Mucosa of rectum (tissue), 2 donors: ENCODE measurements at regions not wholly inside any gene's neighbourhood (a gene's known extent, or its start where the extent isn't known, plus 50 kb on each side); places are given as distances from the start of the nearest gene placed in this dataset.

ENCODE experiments used
- H3K27ac ChIP-seq, 2 donors: one replicate each; pipeline ENCODE4 v1.7.0; 2013; ENCODE audit warnings: inconsistent platforms in 2 of 2, low read depth in 2 of 2, low read length in 2 of 2
- H3K27me3 ChIP-seq, 2 donors: one replicate each; pipeline ENCODE4 v1.7.0; 2013; ENCODE audit warnings: low read length in 2 of 2; ENCODE audit not compliant: control insufficient read depth in 2 of 2, insufficient read depth in 2 of 2
- H3K36me3 ChIP-seq, 2 donors: one replicate each; pipeline ENCODE4 v1.7.0; 2013; ENCODE audit warnings: low read length in 2 of 2; ENCODE audit not compliant: control insufficient read depth in 2 of 2, insufficient read depth in 2 of 2
- H3K4me1 ChIP-seq, 2 donors: one replicate each; pipeline ENCODE4 v1.7.0; 2013; ENCODE audit warnings: low read length in 2 of 2, mild to moderate bottlenecking in 1 of 2; ENCODE audit not compliant: control insufficient read depth in 2 of 2, insufficient read depth in 2 of 2
- H3K4me3 ChIP-seq, 2 donors: one replicate each; pipeline ENCODE4 v1.7.0; 2013; ENCODE audit warnings: low read length in 2 of 2
- H3K9ac ChIP-seq, 2 donors: one replicate each; pipeline ENCODE4 v1.7.0; 2013; ENCODE audit warnings: low read length in 2 of 2, low read depth in 1 of 2, mild to moderate bottlenecking in 1 of 2
- H3K9me3 ChIP-seq, 2 donors: one replicate each; pipeline ENCODE4 v1.7.0; 2013; ENCODE audit warnings: low read length in 2 of 2; ENCODE audit not compliant: control insufficient read depth in 2 of 2
- donor health status: healthy.
- donor health status: Normal muscosa, but diverticular disease.

DNA sequence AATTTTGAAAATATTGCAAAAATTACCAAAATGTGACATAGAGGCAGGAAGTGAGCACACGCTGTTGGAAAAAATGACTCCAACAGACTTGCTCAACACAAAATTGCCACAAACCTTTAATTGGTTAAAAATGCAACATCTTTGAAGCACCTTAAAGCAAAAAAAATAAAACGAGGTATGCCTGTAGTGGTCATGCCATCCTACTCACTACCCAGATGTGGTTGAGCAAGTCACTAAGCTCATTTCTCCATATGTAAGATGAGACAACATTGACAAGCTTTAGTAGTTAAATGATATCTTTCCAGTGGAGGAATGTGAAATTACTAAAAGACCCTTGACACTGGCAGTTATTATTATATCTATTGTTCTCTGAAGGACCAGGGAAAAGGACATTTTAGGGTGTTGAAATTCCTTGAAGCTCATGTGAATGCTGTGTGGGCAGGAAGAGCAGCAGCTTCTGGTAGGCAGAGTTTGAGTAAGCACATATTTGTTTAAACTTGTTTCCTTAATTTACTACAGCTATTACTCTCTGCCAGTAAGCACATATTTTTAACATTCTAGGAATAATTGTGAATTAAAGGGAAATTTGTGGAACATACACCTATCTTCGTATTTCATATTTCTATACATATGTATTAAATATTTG is 131.6 kb upstream of the P2RY1 start:
- no peaks in the 10 kb centered on the region for H3K36me3 ChIP-seq
- H3K9me3 ChIP-seq: no peaks in the 10 kb centered on the region
- no peak overlapping the region for H3K4me3 ChIP-seq
- no peak overlapping the region for H3K9ac ChIP-seq
- H3K27me3 ChIP-seq: no peaks in the 10 kb centered on the region
- no peaks in the 10 kb centered on the region for H3K4me1 ChIP-seq
- no peak overlapping the region for H3K27ac ChIP-seq

DNA sequence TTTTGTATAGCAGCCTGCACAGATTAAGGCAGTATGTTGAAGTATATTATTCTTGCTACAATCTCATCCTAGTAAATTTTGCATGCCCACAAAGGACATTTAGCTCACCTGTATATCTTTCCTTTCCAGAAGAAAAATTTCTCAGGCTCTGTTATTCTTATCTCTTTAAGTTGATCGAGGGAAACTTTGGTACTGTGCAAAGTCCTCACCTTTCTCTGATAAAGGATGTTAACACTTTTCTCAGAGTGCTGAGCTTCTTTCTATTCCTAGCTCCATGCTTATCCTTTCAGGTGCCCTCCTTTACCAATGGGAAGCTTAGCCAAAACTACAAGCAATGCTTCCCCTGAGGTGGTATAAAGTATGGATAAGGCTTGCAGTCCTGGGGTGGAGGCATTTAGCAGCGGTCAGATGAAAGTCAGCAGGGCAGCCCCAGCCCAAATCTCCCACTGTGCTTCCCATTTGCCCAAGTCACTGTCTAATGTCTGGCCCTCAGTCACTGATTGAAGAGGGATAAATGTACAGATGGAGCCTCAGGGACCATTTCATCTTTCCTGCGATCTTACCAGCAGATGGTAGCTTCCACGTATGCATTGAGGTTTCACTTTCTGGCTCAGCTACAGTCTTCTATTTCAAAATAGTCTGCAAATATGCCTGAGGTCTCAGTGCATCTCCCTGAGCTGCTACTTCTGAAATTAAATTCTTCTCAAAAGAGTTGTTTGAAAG is 127.8 kb upstream of the P2RY1 start:
- Histone ChIP-seq H3K4me1 (no peaks in the 10 kb centered on the region), H3K36me3 (no peaks in the 10 kb centered on the region), H3K27me3 (no peaks in the 10 kb centered on the region), H3K9ac (no peak overlapping the region), H3K9me3 (no peaks in the 10 kb centered on the region), H3K27ac (no peak overlapping the region), H3K4me3 (no peak overlapping the region)

DNA sequence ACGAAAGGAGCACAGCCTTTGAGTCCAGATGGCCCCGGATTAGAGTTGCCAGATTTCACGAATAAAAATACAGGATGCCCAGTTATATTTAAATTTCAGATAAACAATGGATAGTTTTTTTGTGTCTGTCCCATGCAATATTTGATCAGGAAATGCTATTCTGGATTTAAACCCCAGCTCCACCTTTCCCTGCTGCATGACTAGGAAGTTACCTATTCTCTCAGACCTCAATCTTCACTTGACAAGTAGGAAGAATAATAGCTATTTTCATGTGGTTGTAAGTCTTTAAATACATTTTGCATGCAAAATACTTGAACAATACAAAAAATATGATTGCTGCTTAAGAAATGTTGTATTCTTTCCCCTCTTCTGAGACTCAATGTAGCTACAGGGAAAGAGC is 125.3 kb upstream of the P2RY1 start:
- H3K27ac ChIP-seq: no peak overlapping the region
- no peaks in the 10 kb centered on the region for H3K9me3 ChIP-seq
- H3K4me1 ChIP-seq: no peaks in the 10 kb centered on the region
- no peaks in the 10 kb centered on the region for H3K36me3 ChIP-seq
- H3K27me3 ChIP-seq: no peaks in the 10 kb centered on the region
- H3K9ac ChIP-seq: no peak overlapping the region
- no peak overlapping the region for H3K4me3 ChIP-seq

DNA sequence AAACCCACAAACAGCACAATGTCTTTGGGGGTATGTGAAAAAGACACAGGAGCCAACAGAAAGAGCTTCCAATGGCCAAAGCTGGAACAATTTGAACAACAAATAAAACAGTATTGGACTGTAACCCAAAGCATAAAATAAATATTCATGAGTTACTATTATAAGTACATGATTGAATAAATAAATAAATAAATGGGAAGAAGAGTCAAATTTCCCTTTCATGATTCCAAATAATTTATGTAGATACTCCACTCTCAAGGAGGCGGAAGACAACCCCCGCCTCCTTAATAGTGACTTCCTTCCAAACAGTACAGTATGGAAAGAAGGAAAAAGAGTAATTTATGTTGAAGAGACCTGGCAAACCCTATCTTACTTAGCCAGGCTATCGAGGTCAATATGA is 124.4 kb upstream of the P2RY1 start:
- Histone ChIP-seq H3K27me3 (no peaks in the 10 kb centered on the region), H3K27ac (no peak overlapping the region), H3K4me3 (no peak overlapping the region), H3K36me3 (no peaks in the 10 kb centered on the region), H3K9me3 (no peaks in the 10 kb centered on the region), H3K4me1 (no peaks in the 10 kb centered on the region), H3K9ac (no peak overlapping the region)

DNA sequence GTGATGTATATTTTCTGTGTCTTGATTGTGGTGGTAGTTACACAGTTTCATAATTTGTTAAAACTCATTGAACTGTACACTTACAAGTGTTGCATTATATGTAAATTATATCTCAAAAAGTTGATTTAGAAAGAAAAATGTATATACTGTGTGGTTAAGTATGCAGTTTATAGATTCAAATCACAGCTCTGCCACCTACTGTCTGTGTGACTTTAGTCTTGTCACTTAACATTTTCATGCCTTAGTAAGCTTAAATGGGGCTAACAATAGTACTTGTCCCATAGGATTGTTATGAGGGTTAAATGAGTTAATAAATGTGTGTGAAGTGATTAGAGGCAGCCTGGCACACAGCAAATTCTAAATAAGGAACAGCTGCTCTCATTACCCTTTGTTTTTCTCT is 120.9 kb upstream of the P2RY1 start:
- Histone ChIP-seq H3K9ac (no peak overlapping the region), H3K4me3 (no peak overlapping the region), H3K27ac (no peak overlapping the region), H3K4me1 (no peaks in the 10 kb centered on the region), H3K9me3 (no peaks in the 10 kb centered on the region), H3K27me3 (no peaks in the 10 kb centered on the region), H3K36me3 (no peaks in the 10 kb centered on the region)

DNA sequence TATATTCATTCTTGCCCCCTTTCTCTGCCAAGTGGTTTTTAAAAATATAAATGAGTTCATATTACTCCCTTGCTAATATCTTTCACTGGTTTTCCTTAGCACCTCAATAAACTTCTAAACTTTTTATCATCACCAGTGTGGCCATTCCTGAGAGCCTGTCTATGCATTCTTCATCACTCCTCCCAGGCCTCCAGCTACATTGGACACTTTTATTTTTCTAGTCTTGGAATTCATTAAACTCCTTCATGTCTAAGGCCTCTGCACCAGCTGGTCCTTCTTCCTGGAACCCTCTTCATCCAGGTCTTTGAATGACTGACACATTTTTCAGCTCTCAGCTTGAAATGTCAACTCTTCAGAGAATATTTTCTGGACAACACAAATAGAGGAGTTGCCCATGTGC is 120.4 kb upstream of the P2RY1 start:
- H3K4me1 ChIP-seq: no peaks in the 10 kb centered on the region
- H3K9ac ChIP-seq: no peak overlapping the region
- H3K4me3 ChIP-seq: no peak overlapping the region
- H3K36me3 ChIP-seq: no peaks in the 10 kb centered on the region
- no peaks in the 10 kb centered on the region for H3K27me3 ChIP-seq
- no peaks in the 10 kb centered on the region for H3K9me3 ChIP-seq
- no peak overlapping the region for H3K27ac ChIP-seq

DNA sequence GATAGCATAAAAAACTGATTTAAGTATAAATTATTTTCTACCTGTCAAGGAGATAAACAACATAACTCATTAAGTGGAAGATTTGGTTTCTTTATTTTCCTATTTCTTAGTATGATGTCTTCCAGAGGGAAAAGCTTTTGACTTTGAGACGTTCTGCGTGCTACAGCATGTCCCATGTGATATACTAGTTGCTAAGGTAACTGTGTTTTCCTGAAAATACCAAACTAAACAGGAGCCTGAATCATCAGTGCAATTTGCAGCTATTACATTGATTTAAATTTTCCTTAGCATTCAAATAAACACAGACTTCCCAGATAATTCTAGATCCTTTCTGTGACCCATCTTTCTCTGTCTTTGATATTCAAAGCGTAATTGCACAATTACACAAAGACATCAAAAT is 117.7 kb upstream of the P2RY1 start:
- Histone ChIP-seq H3K27ac (no peak overlapping the region), H3K27me3 (no peaks in the 10 kb centered on the region), H3K36me3 (no peaks in the 10 kb centered on the region), H3K4me1 (no peaks in the 10 kb centered on the region), H3K9me3 (no peaks in the 10 kb centered on the region), H3K9ac (no peak overlapping the region), H3K4me3 (no peak overlapping the region)

DNA sequence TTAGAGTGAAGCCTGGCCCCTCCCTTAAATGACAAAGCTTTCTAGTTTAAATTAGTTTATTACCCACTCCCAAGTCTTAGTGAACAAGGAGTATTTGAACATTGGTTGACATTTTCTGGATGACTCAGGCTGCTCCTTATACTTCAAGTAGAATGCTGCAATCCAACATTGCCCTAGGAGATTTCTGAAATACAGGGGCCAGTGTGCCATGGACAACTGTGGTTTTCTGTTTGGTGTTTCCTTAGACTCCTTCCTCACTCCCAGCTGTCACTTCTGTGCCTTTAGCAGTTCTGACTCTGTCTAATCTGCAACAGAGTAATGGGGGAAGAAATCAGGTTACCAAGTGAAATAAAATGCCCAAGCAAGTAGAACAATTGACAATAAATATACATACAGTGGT is 116.1 kb upstream of the P2RY1 start:
- no peak overlapping the region for H3K9ac ChIP-seq
- H3K36me3 ChIP-seq: no peaks in the 10 kb centered on the region
- no peak overlapping the region for H3K27ac ChIP-seq
- no peak overlapping the region for H3K4me3 ChIP-seq
- H3K9me3 ChIP-seq: no peaks in the 10 kb centered on the region
- no peaks in the 10 kb centered on the region for H3K27me3 ChIP-seq
- H3K4me1 ChIP-seq: peaks cover 0 to 1% of the 10 kb centered on the region in 2 donors

DNA sequence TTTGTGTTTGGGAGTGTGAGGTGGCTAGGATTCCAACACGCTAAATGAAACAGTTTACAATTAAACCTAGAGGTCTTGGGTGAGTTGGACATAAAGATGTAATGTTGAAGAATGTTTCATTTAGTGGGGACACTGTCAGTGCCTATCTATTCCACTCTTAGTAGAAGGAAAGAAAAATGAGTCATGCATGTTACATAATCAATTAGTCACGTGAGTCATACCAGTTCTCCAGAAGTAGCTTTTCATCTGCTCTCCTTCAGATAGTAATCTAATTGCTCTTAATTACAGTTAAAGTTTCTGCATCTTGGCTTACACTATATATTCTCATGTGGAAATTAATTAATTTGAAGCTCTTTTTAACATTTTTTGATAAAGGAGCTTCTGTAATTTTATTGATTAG is 115.7 kb upstream of the P2RY1 start:
- no peak overlapping the region for H3K27ac ChIP-seq
- no peak overlapping the region for H3K9ac ChIP-seq
- H3K27me3 ChIP-seq: no peaks in the 10 kb centered on the region
- H3K4me3 ChIP-seq: no peak overlapping the region
- H3K4me1 ChIP-seq: peaks cover 0 to 4% of the 10 kb centered on the region in 2 donors
- no peaks in the 10 kb centered on the region for H3K36me3 ChIP-seq
- H3K9me3 ChIP-seq: no peaks in the 10 kb centered on the region

DNA sequence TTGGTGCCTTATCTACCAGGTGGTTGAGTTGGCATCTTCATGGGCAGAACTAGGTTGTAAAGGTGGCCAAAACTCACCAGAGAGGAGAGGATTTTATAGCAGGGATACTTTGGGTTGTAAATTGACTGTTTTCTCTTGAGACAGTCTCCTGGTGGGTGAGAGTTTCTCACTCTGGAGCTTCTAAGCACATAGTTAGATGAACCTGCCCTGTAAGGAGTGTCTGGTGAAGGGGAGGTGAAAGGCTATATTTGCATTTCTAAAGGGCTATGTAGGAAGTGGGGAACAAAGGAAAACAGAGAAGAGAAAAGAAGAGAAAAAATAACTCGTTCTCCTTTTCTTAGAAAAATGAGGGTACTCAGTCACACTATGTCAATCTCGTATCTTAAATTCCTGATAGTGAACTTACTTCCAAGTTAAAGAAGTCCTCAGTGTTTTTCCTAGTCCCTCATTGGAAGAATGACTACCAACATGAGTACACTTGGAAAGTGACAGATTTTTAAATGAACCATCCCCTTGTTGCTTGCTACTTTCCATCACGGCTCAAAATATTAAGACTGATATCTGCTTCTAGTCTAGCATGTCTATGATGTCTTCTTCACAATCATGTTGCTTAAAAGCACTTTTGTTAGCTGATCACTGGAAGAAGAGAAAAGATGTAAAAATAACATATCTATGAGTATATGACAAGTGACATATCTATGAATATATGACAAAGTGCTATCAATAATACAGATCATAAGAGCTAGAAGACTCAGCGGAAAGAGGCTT is 113.8 kb upstream of the P2RY1 start:
- Histone ChIP-seq H3K4me1 (peaks cover 0 to 8% of the 10 kb centered on the region in 2 donors), H3K36me3 (no peaks in the 10 kb centered on the region), H3K9ac (no peak overlapping the region), H3K27ac (no peak overlapping the region), H3K4me3 (no peak overlapping the region), H3K27me3 (no peaks in the 10 kb centered on the region), H3K9me3 (no peaks in the 10 kb centered on the region)
